Endothelial cell (in vitro differentiated cells): ENCODE measurements at regions not wholly inside any gene's neighbourhood (a gene's known extent, or its start where the extent isn't known, plus 50 kb on each side); places are given as distances from the start of the nearest gene placed in this dataset.
A peak's percentile ranks its signal among the peaks of the same experiment; 100 is the strongest.

Source experiments
- DNase-seq: peaks from one replicate; pipeline ENCODE4 v3.0.0; 2021; ENCODE audit warnings: low spot score
- H3K27ac Mint-ChIP-seq: one replicate; pipeline ENCODE4 v1.8.0; 2021; ENCODE audit warnings: mixed read lengths, inconsistent platforms; ENCODE audit not compliant: unreplicated experiment
- H3K27me3 Mint-ChIP-seq: one replicate; pipeline ENCODE4 v1.8.0; 2021; ENCODE audit warnings: mild to moderate bottlenecking, moderate library complexity, mixed read lengths, inconsistent platforms; ENCODE audit not compliant: unreplicated experiment
- H3K36me3 Mint-ChIP-seq: one replicate; pipeline ENCODE4 v1.8.0; 2021; ENCODE audit warnings: mild to moderate bottlenecking, low read depth, mixed read lengths, inconsistent platforms; ENCODE audit not compliant: unreplicated experiment
- H3K4me1 Mint-ChIP-seq: one replicate; pipeline ENCODE4 v1.8.0; 2021; ENCODE audit warnings: mild to moderate bottlenecking, mixed read lengths, inconsistent platforms; ENCODE audit not compliant: unreplicated experiment
- H3K4me3 Mint-ChIP-seq: one replicate; pipeline ENCODE4 v1.8.0; 2021; ENCODE audit warnings: mild to moderate bottlenecking, mixed read lengths, inconsistent platforms; ENCODE audit not compliant: unreplicated experiment
- H3K9me3 Mint-ChIP-seq: one replicate; pipeline ENCODE4 v1.8.0; 2021; ENCODE audit warnings: mixed read lengths, inconsistent platforms; ENCODE audit not compliant: unreplicated experiment
- CTCF ChIP-seq: fragments of 200-600 bp; sonication (generic); IDR thresholded peaks from one replicate; pipeline ENCODE4 v1.5.0; 2021; ENCODE audit warnings: antibody characterized with exemption; ENCODE audit not compliant: unreplicated experiment

GRCh38 chr15:69574506-69574905 is 121.9 kb downstream of the RPLP1 start:
- DNase-seq, result no peak
- Mint-ChIP-seq H3K27me3 (peaks cover 2% of the 10 kb centered on the region), H3K36me3 (no peaks in the 10 kb centered on the region), H3K4me3 (no peak overlapping the region), H3K9me3 (no peaks in the 10 kb centered on the region), H3K4me1 (no peaks in the 10 kb centered on the region), H3K27ac (no peak overlapping the region)
- no peak for TF ChIP-seq CTCF

GRCh38 chr15:69575387-69575786 is 122.8 kb downstream of the RPLP1 start:
- no peak for TF ChIP-seq CTCF
- Mint-ChIP-seq H3K27me3 (peaks cover 2% of the 10 kb centered on the region), H3K4me3 (no peak overlapping the region), H3K36me3 (no peaks in the 10 kb centered on the region), H3K4me1 (no peaks in the 10 kb centered on the region), H3K27ac (no peak overlapping the region), H3K9me3 (no peaks in the 10 kb centered on the region)
- DNase-seq, result no peak

- peak; percentile 62 for DNase-seq
- no peaks in the 10 kb centered on the region for H3K36me3 Mint-ChIP-seq
- peaks cover 2% of the 10 kb centered on the region for H3K27me3 Mint-ChIP-seq
- H3K4me3 Mint-ChIP-seq, result no peak overlapping the region
- H3K9me3 Mint-ChIP-seq, result no peaks in the 10 kb centered on the region
- H3K27ac Mint-ChIP-seq, result no peak overlapping the region
- TF ChIP-seq CTCF, result peak; percentile 42
- H3K4me1 Mint-ChIP-seq, result no peaks in the 10 kb centered on the region
These were observed 123.5 kb downstream of the RPLP1 start for GRCh38 chr15:69576035-69576526.

DNA sequence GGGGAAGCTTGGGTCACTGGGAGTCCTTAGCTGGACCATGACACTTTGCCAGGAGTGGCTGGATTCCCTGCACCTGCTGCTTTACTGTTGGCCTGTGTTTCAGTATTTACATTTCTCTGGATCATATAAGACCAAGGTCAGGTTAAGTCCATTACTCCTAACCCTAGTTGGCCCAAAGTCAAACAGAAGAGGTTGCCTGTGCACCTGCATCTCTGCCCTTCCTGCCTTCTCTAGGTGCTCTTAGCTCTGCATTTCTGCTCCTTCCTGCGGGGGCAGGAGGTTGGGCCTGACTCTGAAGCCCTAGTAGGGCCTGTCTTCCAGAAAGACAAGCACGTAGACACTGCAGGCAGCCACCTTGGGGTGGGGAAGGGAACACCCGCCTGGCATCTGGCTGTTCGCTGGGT is 124.3 kb downstream of the RPLP1 start:
- H3K27me3 Mint-ChIP-seq, result peaks cover 2% of the 10 kb centered on the region
- no peaks in the 10 kb centered on the region for H3K9me3 Mint-ChIP-seq
- no peaks in the 10 kb centered on the region for H3K36me3 Mint-ChIP-seq
- H3K27ac Mint-ChIP-seq, result no peak overlapping the region
- no peak overlapping the region for H3K4me3 Mint-ChIP-seq
- no peak for TF ChIP-seq CTCF
- no peaks in the 10 kb centered on the region for H3K4me1 Mint-ChIP-seq
- DNase-seq, result no peak

- Mint-ChIP-seq H3K4me3 (no peak overlapping the region), H3K4me1 (no peaks in the 10 kb centered on the region), H3K36me3 (no peaks in the 10 kb centered on the region), H3K27ac (no peak overlapping the region), H3K9me3 (no peaks in the 10 kb centered on the region), H3K27me3 (peaks cover 2% of the 10 kb centered on the region)
- no peak for TF ChIP-seq CTCF
- DNase-seq, result no peak
These were observed 124.8 kb downstream of the RPLP1 start for GRCh38 chr15:69577397-69577796.
